GM10266 (cell line): ENCODE measurements at regions not wholly inside any gene's neighbourhood (a gene's known extent, or its start where the extent isn't known, plus 50 kb on each side); places are given as distances from the start of the nearest gene placed in this dataset.

Experiments used
- DNase-seq: peaks from one replicate; pipeline ENCODE4 v3.0.0; 2012; ENCODE audit errors: extremely low spot score
- CTCF ChIP-seq: IDR thresholded peaks from 2 replicates; pipeline ENCODE4 v1.5.1; 2012; ENCODE audit warnings: mild to moderate bottlenecking, low read depth; ENCODE audit not compliant: control insufficient read depth, insufficient read depth; ENCODE audit errors: missing control alignments

GRCh38 chr5:33381243-33381642 lies 59.5 kb upstream of the TARS1 start:
- TF ChIP-seq CTCF: no peak
- DNase-seq: no peak
